OCI-LY1 (cell line): ENCODE measurements at regions not wholly inside any gene's neighbourhood (a gene's known extent, or its start where the extent isn't known, plus 50 kb on each side); places are given as distances from the start of the nearest gene placed in this dataset.

Experiments
- EZH2 ChIP-seq: fragments of 200-600 bp; sonication (generic), shearing (Covaris generic); IDR thresholded peaks from 2 replicates; pipeline ENCODE4 v1.8.0; 2017; ENCODE audit warnings: borderline replicate concordance, mixed run types, mild to moderate bottlenecking, antibody characterized with exemption, low read length, moderate library complexity, mixed read lengths
- TF ChIP-seq, protein P1 (sequence below): fragments of 200-600 bp; sonication (generic), shearing (Covaris generic); IDR thresholded peaks from 2 replicates; pipeline ENCODE4 v1.5.1; 2017; ENCODE audit warnings: mild to moderate bottlenecking, antibody characterized with exemption, low read length, moderate library complexity, mixed read lengths

DNA sequence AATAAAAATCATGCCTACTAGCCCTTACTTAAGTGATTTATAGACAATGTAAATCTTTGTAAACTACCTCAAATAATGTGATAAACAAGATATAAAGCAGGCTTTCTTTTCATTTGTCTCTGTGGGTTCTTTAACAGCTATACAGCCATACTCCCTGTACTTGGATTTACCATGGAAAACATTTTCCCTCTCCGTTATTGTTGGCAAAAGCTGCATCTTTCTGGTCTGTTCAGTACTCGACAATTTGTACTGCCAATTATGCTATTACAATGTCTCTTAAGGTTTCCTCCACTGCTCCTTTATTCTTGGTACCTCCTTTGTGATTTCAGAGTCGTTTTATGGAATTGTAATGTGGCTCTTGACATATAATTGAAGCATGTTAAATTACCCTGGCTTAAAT, 426.3 kb upstream of the PKDCC start:
- TF ChIP-seq EZH2, result no peak
- TF ChIP-seq, protein P1, sequence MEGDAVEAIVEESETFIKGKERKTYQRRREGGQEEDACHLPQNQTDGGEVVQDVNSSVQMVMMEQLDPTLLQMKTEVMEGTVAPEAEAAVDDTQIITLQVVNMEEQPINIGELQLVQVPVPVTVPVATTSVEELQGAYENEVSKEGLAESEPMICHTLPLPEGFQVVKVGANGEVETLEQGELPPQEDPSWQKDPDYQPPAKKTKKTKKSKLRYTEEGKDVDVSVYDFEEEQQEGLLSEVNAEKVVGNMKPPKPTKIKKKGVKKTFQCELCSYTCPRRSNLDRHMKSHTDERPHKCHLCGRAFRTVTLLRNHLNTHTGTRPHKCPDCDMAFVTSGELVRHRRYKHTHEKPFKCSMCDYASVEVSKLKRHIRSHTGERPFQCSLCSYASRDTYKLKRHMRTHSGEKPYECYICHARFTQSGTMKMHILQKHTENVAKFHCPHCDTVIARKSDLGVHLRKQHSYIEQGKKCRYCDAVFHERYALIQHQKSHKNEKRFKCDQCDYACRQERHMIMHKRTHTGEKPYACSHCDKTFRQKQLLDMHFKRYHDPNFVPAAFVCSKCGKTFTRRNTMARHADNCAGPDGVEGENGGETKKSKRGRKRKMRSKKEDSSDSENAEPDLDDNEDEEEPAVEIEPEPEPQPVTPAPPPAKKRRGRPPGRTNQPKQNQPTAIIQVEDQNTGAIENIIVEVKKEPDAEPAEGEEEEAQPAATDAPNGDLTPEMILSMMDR, result no peak
